Motor neuron (in vitro differentiated cells): ENCODE measurements at regions not wholly inside any gene's neighbourhood (a gene's known extent, or its start where the extent isn't known, plus 50 kb on each side); places are given as distances from the start of the nearest gene placed in this dataset.

ENCODE experiments used
- ATAC-seq, 8 experiments: fragments of 200-7000 bp; cut with Tn5 transposase; replicated peaks in 6 of 8; 2 replicates each; pipeline ENCODE4 v1.8.0; 2021; ENCODE audit warnings: mild to moderate bottlenecking in 8 of 8, moderate library complexity in 8 of 8
- H3K27ac ChIP-seq, 2 donors: fragments of 250-450 bp; sonication (Bioruptor Pico); 2 replicates each; pipeline ENCODE4 v1.9.0; 2021; ENCODE audit warnings: antibody characterized with exemption in 2 of 2, mild to moderate bottlenecking in 2 of 2, moderate library complexity in 1 of 2
- H3K4me1 ChIP-seq, 2 donors: fragments of 250-450 bp; sonication (Bioruptor Pico); replicated peaks in 1 of 2; 2 replicates each; pipeline ENCODE4 v1.6.1; 2021; ENCODE audit warnings: antibody characterized with exemption in 2 of 2, mild to moderate bottlenecking in 2 of 2, moderate library complexity in 1 of 2
- H3K4me3 ChIP-seq, 5 donors: fragments of 250-450 bp; sonication (Bioruptor Pico); 2 replicates each; pipeline ENCODE4 v1.9.0; 2021; ENCODE audit warnings: antibody characterized with exemption in 5 of 5, mild to moderate bottlenecking in 5 of 5, moderate library complexity in 4 of 5
- WGBS, 10 experiments: fragments of 450-650 bp; shearing (Covaris generic); methylation state at CpG; one replicate each; pipeline ENCODE4 v1.0.0; 2022; 5-methylcytosine and 5-hydroxymethylcytosine counted together
- in situ Hi-C, 9 experiments: fragments of 400-800 bp; cut with MboI; loops; one replicate each; pipeline ENCODE4 v1.15.0; 2021; ENCODE audit warnings: low sequenced_read_pairs in 9 of 9, low pct_unique_long_range_greater_than_20kb in 2 of 9; ENCODE audit not compliant: unreplicated experiment in 9 of 9

- no peak for ATAC-seq
- H3K27ac ChIP-seq: no peak overlapping the region
- in situ Hi-C loops: no loop called here
- peaks cover 9 to 29% of the 10 kb centered on the region in 2 donors for H3K4me1 ChIP-seq
- no peak overlapping the region for H3K4me3 ChIP-seq
- 0 to 100% (median 57%) methylated on average over 1 to 5 of the region's 5 CpGs; no CpG with 5 or more reads in 2 of the 10 experiments for WGBS, 10 experiments
Observed at GRCh38 chr16:73798471-73798870, 498.1 kb upstream of the PSMD7 start.

GRCh38 chr16:73797115-73797514, 499.5 kb upstream of the PSMD7 start:
- peaks cover 19 to 43% of the 10 kb centered on the region in 2 donors for H3K4me1 ChIP-seq
- no peak overlapping the region for H3K27ac ChIP-seq
- no peak overlapping the region for H3K4me3 ChIP-seq
- 83 to 100% (median 100%) methylated on average over 1 of the region's 1 CpG; no CpG with 5 or more reads in 4 of the 10 experiments for WGBS, 10 experiments
- no peak for ATAC-seq
- in situ Hi-C loops: no loop called here

- in situ Hi-C loops: no loop called here
- no peak overlapping the region for H3K4me3 ChIP-seq
- peaks cover 19 to 47% of the 10 kb centered on the region in 2 donors for H3K4me1 ChIP-seq
- WGBS, 10 experiments: 0 to 86% (median 71%) methylated on average over 1 to 4 of the region's 4 CpGs; no CpG with 5 or more reads in 5 of the 10 experiments
- no peak for ATAC-seq
- no peak overlapping the region for H3K27ac ChIP-seq
Observed at GRCh38 chr16:73796241-73796640, 500.4 kb upstream of the PSMD7 start.

GRCh38 chr16:73794994-73795393, 501.6 kb upstream of the PSMD7 start:
- in situ Hi-C loops: no loop called here
- H3K27ac ChIP-seq: no peak overlapping the region
- no peak overlapping the region for H3K4me3 ChIP-seq
- WGBS, 10 experiments: 0 to 90% (median 70%) methylated on average over 1 to 3 of the region's 3 CpGs; no CpG with 5 or more reads in 3 of the 10 experiments
- peaks cover 19 to 39% of the 10 kb centered on the region in 2 donors for H3K4me1 ChIP-seq
- ATAC-seq: peak in 1 of 8 experiments; percentile 30

- peak overlapping the region in 1 of 2 donors; percentile 70 for H3K27ac ChIP-seq
- WGBS, 10 experiments: 0 to 91% (median 40%) methylated on average over 2 to 8 of the region's 11 CpGs; no CpG with 5 or more reads in 2 of the 10 experiments
- in situ Hi-C loops: no loop called here
Observed at GRCh38 chr16:73793871-73794437, 502.7 kb upstream of the PSMD7 start.

GRCh38 chr16:73793260-73793659, 503.4 kb upstream of the PSMD7 start:
- in situ Hi-C loops: no loop called here
- ATAC-seq: no peak
- WGBS, 10 experiments: 0 to 100% (median 69%) methylated on average over 1 to 4 of the region's 4 CpGs; no CpG with 5 or more reads in 2 of the 10 experiments
- peaks cover 24 to 47% of the 10 kb centered on the region in 2 donors for H3K4me1 ChIP-seq
- no peak overlapping the region for H3K4me3 ChIP-seq
- peak overlapping the region in 1 of 2 donors; percentile 22 for H3K27ac ChIP-seq

More at GRCh38 chr16:73793871-73794437, 502.7 kb upstream of the PSMD7 start:
- Histone ChIP-seq H3K4me1 (peaks cover 24 to 47% of the 10 kb centered on the region in 2 donors), H3K4me3 (no peak overlapping the region)
- peak in 4 of 8 experiments; percentile 29 to 70 (median 62) for ATAC-seq

GRCh38 chr16:73792199-73793020, 504.2 kb upstream of the PSMD7 start:
- Histone ChIP-seq H3K4me3 (no peak overlapping the region), H3K27ac (peak overlapping the region in 1 of 2 donors; percentile 22), H3K4me1 (peaks cover 24 to 52% of the 10 kb centered on the region in 2 donors)
- in situ Hi-C loops: no loop called here
- ATAC-seq: peak in 2 of 8 experiments; percentile 24 to 27
- 0 to 96% (median 76%) methylated on average over 2 to 13 of the region's 15 CpGs for WGBS, 10 experiments

GRCh38 chr16:73781297-73781696, 515.3 kb upstream of the PSMD7 start:
- no peak overlapping the region for H3K27ac ChIP-seq
- in situ Hi-C loops: no loop called here
- H3K4me1 ChIP-seq: peaks cover 0 to 12% of the 10 kb centered on the region in 2 donors
- no peak for ATAC-seq
- H3K4me3 ChIP-seq: no peak overlapping the region
- 0 to 100% (median 60%) methylated on average over 1 to 3 of the region's 3 CpGs; no CpG with 5 or more reads in 1 of the 10 experiments for WGBS, 10 experiments

GRCh38 chr16:73778887-73779286, 517.7 kb upstream of the PSMD7 start:
- no peak overlapping the region for H3K4me3 ChIP-seq
- ATAC-seq: no peak
- 11 to 100% (median 85%) methylated on average over 1 to 5 of the region's 5 CpGs for WGBS, 10 experiments
- no peak overlapping the region for H3K27ac ChIP-seq
- H3K4me1 ChIP-seq: peaks cover 0 to 32% of the 10 kb centered on the region in 2 donors
- in situ Hi-C loops: no loop called here

- ATAC-seq: peak in 2 of 8 experiments; percentile 8 to 17
- WGBS, 10 experiments: 4 to 97% (median 77%) methylated on average over 5 to 10 of the region's 10 CpGs
- Histone ChIP-seq H3K4me3 (no peak overlapping the region), H3K4me1 (peaks cover 0 to 32% of the 10 kb centered on the region in 2 donors), H3K27ac (peak overlapping the region in 1 of 2 donors; percentile 49)
- in situ Hi-C loops: no loop called here
Observed at GRCh38 chr16:73775841-73776388, 520.7 kb upstream of the PSMD7 start.

- Histone ChIP-seq H3K27ac (no peak overlapping the region), H3K4me3 (no peak overlapping the region), H3K4me1 (peaks cover 0 to 21% of the 10 kb centered on the region in 2 donors)
- peak in 5 of 8 experiments; percentile 82 to 91 (median 87) for ATAC-seq
- in situ Hi-C loops: no loop called here
- WGBS, 10 experiments: 43 to 90% (median 54%) methylated on average over 1 to 4 of the region's 4 CpGs
Observed at GRCh38 chr16:73771196-73772064, 525.2 kb upstream of the PSMD7 start.

- H3K4me3 ChIP-seq: no peak overlapping the region
- H3K4me1 ChIP-seq: peaks cover 0 to 11% of the 10 kb centered on the region in 2 donors
- in situ Hi-C loops: no loop called here
- 0 to 93% (median 60%) methylated on average over 1 to 3 of the region's 3 CpGs; no CpG with 5 or more reads in 1 of the 10 experiments for WGBS, 10 experiments
- H3K27ac ChIP-seq: no peak overlapping the region
- ATAC-seq: no peak
Observed at GRCh38 chr16:73768786-73769203, 527.8 kb upstream of the PSMD7 start.
